ENCODE measurements at regions not wholly inside any gene's neighbourhood (a gene's known extent, or its start where the extent isn't known, plus 50 kb on each side); places are given as distances from the start of the nearest gene placed in this dataset.

DNA sequence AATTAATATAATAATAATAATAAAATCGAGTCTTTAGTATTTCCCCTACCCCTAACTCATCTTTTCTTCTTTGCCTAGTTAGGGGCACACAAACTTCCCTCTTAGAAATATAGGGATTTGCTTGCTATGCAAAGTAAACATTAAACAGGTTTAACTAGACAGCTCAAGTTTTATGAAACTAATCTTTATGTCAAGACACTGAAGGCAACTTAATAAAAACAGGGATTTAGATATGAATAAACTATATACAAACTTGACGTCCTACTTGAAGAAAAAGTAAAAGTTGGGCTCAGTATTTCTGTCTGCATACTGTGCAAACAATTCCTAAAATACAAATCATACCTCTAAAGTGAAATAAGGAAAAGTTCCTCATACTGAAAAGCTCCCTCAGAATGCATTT is 52.1 kb upstream of the CAV2 start:
- TF ChIP-seq ZNF121 (tag by site-specific recombination; IDR thresholded peaks at IDR 0.05): no peak
- TF ChIP-seq, protein P1, sequence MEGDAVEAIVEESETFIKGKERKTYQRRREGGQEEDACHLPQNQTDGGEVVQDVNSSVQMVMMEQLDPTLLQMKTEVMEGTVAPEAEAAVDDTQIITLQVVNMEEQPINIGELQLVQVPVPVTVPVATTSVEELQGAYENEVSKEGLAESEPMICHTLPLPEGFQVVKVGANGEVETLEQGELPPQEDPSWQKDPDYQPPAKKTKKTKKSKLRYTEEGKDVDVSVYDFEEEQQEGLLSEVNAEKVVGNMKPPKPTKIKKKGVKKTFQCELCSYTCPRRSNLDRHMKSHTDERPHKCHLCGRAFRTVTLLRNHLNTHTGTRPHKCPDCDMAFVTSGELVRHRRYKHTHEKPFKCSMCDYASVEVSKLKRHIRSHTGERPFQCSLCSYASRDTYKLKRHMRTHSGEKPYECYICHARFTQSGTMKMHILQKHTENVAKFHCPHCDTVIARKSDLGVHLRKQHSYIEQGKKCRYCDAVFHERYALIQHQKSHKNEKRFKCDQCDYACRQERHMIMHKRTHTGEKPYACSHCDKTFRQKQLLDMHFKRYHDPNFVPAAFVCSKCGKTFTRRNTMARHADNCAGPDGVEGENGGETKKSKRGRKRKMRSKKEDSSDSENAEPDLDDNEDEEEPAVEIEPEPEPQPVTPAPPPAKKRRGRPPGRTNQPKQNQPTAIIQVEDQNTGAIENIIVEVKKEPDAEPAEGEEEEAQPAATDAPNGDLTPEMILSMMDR (tag by site-specific recombination; IDR thresholded peaks at IDR 0.05): no peak
- TF ChIP-seq ZNF549 (tag by site-specific recombination; IDR thresholded peaks at IDR 0.05): no peak
- no peak for TF ChIP-seq ZNF157 (tag by site-specific recombination; IDR thresholded peaks at IDR 0.05)
- no peak for TF ChIP-seq YY1 (tag by site-specific recombination; IDR thresholded peaks at IDR 0.05)
- no peak for TF ChIP-seq ZNF366 (tag by site-specific recombination; conservative IDR thresholded peaks at IDR 0.05)
- TF ChIP-seq, protein P2, sequence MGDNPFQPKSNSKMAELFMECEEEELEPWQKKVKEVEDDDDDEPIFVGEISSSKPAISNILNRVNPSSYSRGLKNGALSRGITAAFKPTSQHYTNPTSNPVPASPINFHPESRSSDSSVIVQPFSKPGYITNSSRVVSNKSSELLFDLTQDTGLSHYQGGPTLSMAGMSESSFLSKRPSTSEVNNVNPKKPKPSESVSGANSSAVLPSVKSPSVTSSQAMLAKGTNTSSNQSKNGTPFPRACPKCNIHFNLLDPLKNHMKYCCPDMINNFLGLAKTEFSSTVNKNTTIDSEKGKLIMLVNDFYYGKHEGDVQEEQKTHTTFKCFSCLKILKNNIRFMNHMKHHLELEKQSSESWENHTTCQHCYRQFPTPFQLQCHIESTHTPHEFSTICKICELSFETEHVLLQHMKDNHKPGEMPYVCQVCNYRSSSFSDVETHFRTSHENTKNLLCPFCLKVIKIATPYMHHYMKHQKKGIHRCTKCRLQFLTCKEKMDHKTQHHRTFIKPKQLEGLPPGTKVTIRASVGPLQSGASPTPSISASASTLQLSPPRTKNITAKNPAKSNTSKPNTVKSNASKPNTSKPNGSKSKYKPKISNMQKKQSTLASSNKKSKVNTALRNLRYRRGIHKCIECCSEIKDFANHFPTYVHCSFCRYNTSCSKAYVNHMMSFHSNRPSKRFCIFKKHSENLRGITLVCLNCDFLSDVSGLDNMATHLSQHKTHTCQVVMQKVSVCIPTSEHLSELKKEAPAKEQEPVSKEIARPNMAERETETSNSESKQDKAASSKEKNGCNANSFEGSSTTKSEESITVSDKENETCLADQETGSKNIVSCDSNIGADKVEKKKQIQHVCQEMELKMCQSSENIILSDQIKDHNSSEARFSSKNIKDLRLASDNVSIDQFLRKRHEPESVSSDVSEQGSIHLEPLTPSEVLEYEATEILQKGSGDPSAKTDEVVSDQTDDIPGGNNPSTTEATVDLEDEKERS (tag by site-specific recombination; IDR thresholded peaks at IDR 0.05): no peak
- TF ChIP-seq ZNF138 (tag by site-specific recombination; IDR thresholded peaks at IDR 0.05; ENCODE audit: borderline replicate concordance): no peak
- no peak for TF ChIP-seq ZNF2 (tag by site-specific recombination; IDR thresholded peaks at IDR 0.05)
- TF ChIP-seq ZNF274 (IDR thresholded peaks at IDR 0.05; ENCODE audit: low read length): no peak
- TF ChIP-seq ZNF274 (tag by site-specific recombination; IDR thresholded peaks at IDR 0.05; ENCODE audit: borderline replicate concordance): no peak
- TF ChIP-seq ZNF146 (tag by site-specific recombination; IDR thresholded peaks at IDR 0.05): no peak
- TF ChIP-seq SP2 (tag by site-specific recombination; IDR thresholded peaks at IDR 0.05): no peak
